ENCODE measurements at regions not wholly inside any gene's neighbourhood (a gene's known extent, or its start where the extent isn't known, plus 50 kb on each side); places are given as distances from the start of the nearest gene placed in this dataset.

GRCh38 chr1:80249699-80250098, 1243.2 kb upstream of the ADGRL4 start:
- no peak for DNase-seq (ENCODE audit: low read depth)
- TF ChIP-seq, protein P1, sequence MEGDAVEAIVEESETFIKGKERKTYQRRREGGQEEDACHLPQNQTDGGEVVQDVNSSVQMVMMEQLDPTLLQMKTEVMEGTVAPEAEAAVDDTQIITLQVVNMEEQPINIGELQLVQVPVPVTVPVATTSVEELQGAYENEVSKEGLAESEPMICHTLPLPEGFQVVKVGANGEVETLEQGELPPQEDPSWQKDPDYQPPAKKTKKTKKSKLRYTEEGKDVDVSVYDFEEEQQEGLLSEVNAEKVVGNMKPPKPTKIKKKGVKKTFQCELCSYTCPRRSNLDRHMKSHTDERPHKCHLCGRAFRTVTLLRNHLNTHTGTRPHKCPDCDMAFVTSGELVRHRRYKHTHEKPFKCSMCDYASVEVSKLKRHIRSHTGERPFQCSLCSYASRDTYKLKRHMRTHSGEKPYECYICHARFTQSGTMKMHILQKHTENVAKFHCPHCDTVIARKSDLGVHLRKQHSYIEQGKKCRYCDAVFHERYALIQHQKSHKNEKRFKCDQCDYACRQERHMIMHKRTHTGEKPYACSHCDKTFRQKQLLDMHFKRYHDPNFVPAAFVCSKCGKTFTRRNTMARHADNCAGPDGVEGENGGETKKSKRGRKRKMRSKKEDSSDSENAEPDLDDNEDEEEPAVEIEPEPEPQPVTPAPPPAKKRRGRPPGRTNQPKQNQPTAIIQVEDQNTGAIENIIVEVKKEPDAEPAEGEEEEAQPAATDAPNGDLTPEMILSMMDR (conservative IDR thresholded peaks at IDR 0.05; ENCODE audit: low read depth, low read length) = no peak
- H3K4me3 ChIP-seq (ENCODE audit: low read depth, low read length) = no peak overlapping the region

- TF ChIP-seq, protein P1 (conservative IDR thresholded peaks at IDR 0.05; ENCODE audit: low read depth, low read length) = no peak
- no peak overlapping the region for H3K4me3 ChIP-seq (ENCODE audit: low read depth, low read length)
- DNase-seq (ENCODE audit: low read depth) = no peak
These were observed 1242.4 kb upstream of the ADGRL4 start for GRCh38 chr1:80248886-80249285.

GRCh38 chr1:80245813-80246212, 1239.3 kb upstream of the ADGRL4 start:
- H3K4me3 ChIP-seq (ENCODE audit: low read depth, low read length) = no peak overlapping the region
- DNase-seq (ENCODE audit: low read depth) = no peak
- TF ChIP-seq, protein P1 (conservative IDR thresholded peaks at IDR 0.05; ENCODE audit: low read depth, low read length) = no peak

GRCh38 chr1:80244372-80244771, 1237.8 kb upstream of the ADGRL4 start:
- no peak overlapping the region for H3K4me3 ChIP-seq (ENCODE audit: low read depth, low read length)
- TF ChIP-seq, protein P1 (conservative IDR thresholded peaks at IDR 0.05; ENCODE audit: low read depth, low read length) = no peak
- DNase-seq (ENCODE audit: low read depth) = no peak

DNA sequence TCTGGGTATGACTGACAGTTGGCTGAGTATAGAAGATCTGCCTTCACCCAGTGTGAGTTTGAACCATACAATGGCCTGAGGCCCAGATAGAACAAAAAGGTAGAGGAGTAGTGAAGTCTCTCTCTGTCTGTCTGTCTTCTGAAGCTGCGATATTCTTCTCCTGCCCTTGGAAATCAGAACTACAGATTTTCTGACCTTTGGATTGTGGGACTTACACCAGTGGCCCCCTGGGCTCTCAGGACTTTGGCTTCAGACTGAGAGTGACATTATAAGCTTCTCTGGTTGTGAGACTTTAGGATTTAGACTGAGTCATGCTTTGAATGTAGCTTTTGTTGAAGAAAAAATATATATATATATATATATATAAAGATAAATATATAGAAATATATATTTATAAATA, 1235.0 kb upstream of the ADGRL4 start:
- TF ChIP-seq, protein P1 (conservative IDR thresholded peaks at IDR 0.05; ENCODE audit: low read depth, low read length) = no peak
- DNase-seq (ENCODE audit: low read depth) = no peak
- no peak overlapping the region for H3K4me3 ChIP-seq (ENCODE audit: low read depth, low read length)

DNA sequence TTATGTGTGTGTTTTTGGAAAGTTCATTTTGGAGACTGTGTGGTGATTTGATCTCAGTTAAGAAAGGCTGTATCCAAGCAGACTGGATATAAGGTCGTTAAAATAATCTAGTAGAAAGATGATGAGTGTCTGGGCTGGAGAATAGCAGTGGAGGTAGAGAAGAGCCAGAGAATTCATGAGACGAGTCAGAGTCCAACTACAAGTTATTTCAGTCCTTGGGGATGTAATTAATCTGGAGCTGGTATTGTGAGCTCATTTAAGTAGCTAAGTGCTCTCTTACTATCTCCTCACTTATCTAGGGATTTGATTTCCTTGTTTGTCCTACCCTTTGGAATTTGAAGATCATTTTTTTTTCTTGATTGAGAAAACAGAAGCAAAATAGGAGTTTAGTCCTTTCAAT, 1219.0 kb upstream of the ADGRL4 start:
- DNase-seq (ENCODE audit: low read depth) = no peak
- H3K4me3 ChIP-seq (ENCODE audit: low read depth, low read length) = no peak overlapping the region
- TF ChIP-seq, protein P1 (conservative IDR thresholded peaks at IDR 0.05; ENCODE audit: low read depth, low read length) = no peak

DNA sequence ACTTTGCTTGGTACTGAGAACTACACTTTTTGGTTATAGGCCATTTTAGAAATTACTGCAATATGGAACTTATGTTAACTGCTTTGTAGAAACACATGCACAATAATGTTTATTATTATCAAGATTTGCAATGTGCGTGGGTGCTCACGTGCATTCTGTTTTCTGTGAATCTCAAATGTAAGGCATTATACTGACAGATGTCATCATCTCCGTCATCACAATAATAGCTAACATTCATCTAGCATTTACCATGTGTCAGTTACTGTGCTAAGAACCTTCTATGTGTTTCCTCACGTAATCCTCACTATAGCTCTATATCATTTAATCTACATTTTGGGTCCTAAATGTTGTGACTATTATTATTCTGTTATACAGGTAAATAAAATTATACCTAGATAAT, 1214.8 kb upstream of the ADGRL4 start:
- DNase-seq (ENCODE audit: low read depth) = no peak
- H3K4me3 ChIP-seq (ENCODE audit: low read depth, low read length) = no peak overlapping the region
- TF ChIP-seq, protein P1 (conservative IDR thresholded peaks at IDR 0.05; ENCODE audit: low read depth, low read length) = no peak

Data from epithelial cell of proximal tubule (primary cell).